ENCODE measurements at regions not wholly inside any gene's neighbourhood (a gene's known extent, or its start where the extent isn't known, plus 50 kb on each side); places are given as distances from the start of the nearest gene placed in this dataset.

DNA sequence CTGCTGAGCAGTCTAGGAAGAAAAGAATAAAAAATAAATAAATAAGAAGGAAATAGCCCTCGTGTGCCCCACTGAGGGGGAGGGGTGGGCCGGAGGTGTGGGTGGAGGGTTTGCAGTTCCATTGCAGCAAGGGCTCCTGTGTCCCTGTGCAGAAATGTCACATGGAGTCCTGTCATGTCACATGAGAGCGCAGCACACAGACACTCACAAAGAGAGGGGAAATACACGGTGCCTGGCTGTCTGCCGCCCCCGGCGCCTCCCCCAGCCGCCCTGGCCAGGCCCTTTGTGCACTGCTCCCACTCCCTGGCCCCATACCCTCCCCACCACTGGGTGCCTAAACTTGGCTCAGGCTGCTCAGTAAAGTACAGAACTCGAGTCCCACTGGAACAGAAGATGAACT is 55.6 kb upstream of the SPTLC1 start:
- no peak overlapping the region for H3K4me3 ChIP-seq (ENCODE audit: low read depth, low read length)
- TF ChIP-seq, protein P1, sequence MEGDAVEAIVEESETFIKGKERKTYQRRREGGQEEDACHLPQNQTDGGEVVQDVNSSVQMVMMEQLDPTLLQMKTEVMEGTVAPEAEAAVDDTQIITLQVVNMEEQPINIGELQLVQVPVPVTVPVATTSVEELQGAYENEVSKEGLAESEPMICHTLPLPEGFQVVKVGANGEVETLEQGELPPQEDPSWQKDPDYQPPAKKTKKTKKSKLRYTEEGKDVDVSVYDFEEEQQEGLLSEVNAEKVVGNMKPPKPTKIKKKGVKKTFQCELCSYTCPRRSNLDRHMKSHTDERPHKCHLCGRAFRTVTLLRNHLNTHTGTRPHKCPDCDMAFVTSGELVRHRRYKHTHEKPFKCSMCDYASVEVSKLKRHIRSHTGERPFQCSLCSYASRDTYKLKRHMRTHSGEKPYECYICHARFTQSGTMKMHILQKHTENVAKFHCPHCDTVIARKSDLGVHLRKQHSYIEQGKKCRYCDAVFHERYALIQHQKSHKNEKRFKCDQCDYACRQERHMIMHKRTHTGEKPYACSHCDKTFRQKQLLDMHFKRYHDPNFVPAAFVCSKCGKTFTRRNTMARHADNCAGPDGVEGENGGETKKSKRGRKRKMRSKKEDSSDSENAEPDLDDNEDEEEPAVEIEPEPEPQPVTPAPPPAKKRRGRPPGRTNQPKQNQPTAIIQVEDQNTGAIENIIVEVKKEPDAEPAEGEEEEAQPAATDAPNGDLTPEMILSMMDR (IDR thresholded peaks at IDR 0.05; ENCODE audit: low read depth, low read length), result no peak

DNA sequence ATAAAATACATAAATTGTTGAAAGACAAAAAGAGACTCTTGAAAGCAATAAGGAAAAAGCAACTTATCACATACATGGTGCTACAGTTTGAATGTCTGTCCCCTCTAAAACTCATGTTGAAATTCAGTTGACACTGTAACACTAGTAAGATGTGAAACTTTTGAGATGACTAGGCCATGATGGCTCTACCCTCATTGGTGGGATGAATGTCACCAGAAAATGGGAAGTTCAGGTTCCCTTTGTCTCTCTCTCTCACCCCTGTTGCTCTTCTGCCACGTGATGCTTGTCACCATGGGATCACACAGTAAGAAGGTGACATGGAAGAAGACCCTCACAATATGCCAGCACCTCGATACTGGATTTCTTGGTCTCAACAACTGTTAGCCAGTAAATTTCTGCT is 50.3 kb upstream of the SPTLC1 start:
- TF ChIP-seq, protein P1 (IDR thresholded peaks at IDR 0.05; ENCODE audit: low read depth, low read length), result no peak

More for the DNA sequence above, 50.3 kb upstream of the SPTLC1 start:
- no peak overlapping the region for H3K4me3 ChIP-seq (ENCODE audit: low read depth, low read length)
